K562 (cell line): ENCODE measurements at regions not wholly inside any gene's neighbourhood (a gene's known extent, or its start where the extent isn't known, plus 50 kb on each side); places are given as distances from the start of the nearest gene placed in this dataset.

ENCODE experiments used
- ATAC-seq: fragments of 200-7000 bp; cut with Tn5 transposase; 3 replicates; pipeline ENCODE4 v1.9.1; 2020; ENCODE audit warnings: moderate library complexity
- BruUV-seq: library from RNA; stranded (reverse); fragments of 400-500 nt; replicated peaks from 2 replicates; lab custom pipeline; 2021; lab: Mats Ljungman, UMichigan
- CTCF ChIA-PET: fragments of 300-600 bp; formaldehyde crosslinking; extraction: SDS; loops from one replicate; lab custom pipeline; 2021; ENCODE audit warnings: low intra/inter-chr PET ratio; lab: Yijun Ruan, JAX
- POLR2A ChIA-PET: fragments of 300-600, 350-650 bp; sonication (Branson Sonifier 250); formaldehyde crosslinking; extraction: SDS; loops from one replicate; lab custom pipeline; 2021; ENCODE audit warnings: antibody characterized with exemption, inconsistent platforms; lab: Yijun Ruan, JAX
- DNase-seq, 4 experiments: peaks; one replicate each; pipeline versions ENCODE4 v3.0.0 to v3.0.0-alpha.2; 2011 to 2018; ENCODE audit warnings: low spot score in 3 of 4, mixed read lengths in 3 of 4; ENCODE audit errors: extremely low read depth in 1 of 4
- FAIRE-seq: peaks from 2 replicates; lab custom pipeline; 2011; peaks lifted over from hg19 to GRCh38; lab: Jason Lieb, UNC
- H2AFZ ChIP-seq: 2 replicates; pipeline ENCODE4 v1.6.0; 2011; ENCODE audit warnings: low read depth, low read length, control low read depth, inconsistent platforms
- H3K27ac ChIP-seq: fragments of 200-600 bp; 3 replicates; pipeline ENCODE4 v1.8.0; 2011; ENCODE audit warnings: low read depth, mild to moderate bottlenecking, control low read depth, inconsistent platforms, low read length, moderate library complexity, mixed read lengths; ENCODE audit errors: extremely low read depth
- H3K27me3 ChIP-seq, 2 experiments: fragments of 300-600 bp in 1 of 2; 2 replicates in 1 of 2; 3 replicates in 1 of 2; pipeline versions ENCODE4 v1.6.0 to v1.8.0; 2011; ENCODE audit warnings: inconsistent platforms in 2 of 2, low read length in 2 of 2, mild to moderate bottlenecking in 1 of 2, mixed read lengths in 1 of 2, moderate library complexity in 1 of 2; ENCODE audit not compliant: control insufficient read depth in 2 of 2, insufficient read depth in 2 of 2
- H3K36me3 ChIP-seq: fragments of 300-600 bp; 3 replicates; pipeline ENCODE4 v1.8.0; 2011; ENCODE audit warnings: mild to moderate bottlenecking, low read length, inconsistent platforms; ENCODE audit not compliant: control insufficient read depth, insufficient read depth
- H3K4me1 ChIP-seq, 2 experiments: fragments of 200-600 bp in 1 of 2; replicated peaks in 1 of 2; 2 replicates in 1 of 2; 3 replicates in 1 of 2; pipeline versions ENCODE4 v1.5.1 to v1.8.0; 2011; ENCODE audit warnings: inconsistent platforms in 2 of 2, low read length in 2 of 2, mild to moderate bottlenecking in 1 of 2, mixed read lengths in 1 of 2, moderate library complexity in 1 of 2; ENCODE audit not compliant: control insufficient read depth in 2 of 2, insufficient read depth in 2 of 2
- H3K4me2 ChIP-seq: 2 replicates; pipeline ENCODE4 v1.6.1; 2011; ENCODE audit warnings: low read length, control low read depth, inconsistent platforms, mixed read lengths; ENCODE audit not compliant: insufficient read depth
- H3K4me3 ChIP-seq: fragments of 200-600 bp; sonication (generic), shearing (Covaris generic); 2 replicates; pipeline ENCODE4 v1.5.1; 2016; ENCODE audit warnings: control low read depth, inconsistent platforms
- H3K79me2 ChIP-seq: fragments of 200-600 bp; 3 replicates; pipeline ENCODE4 v1.8.0; 2011; ENCODE audit warnings: low read length, inconsistent platforms; ENCODE audit not compliant: control insufficient read depth, insufficient read depth
- H3K9ac ChIP-seq, 2 experiments: 2 replicates each; pipeline versions ENCODE4 v1.6.0 to v1.6.1; 2011; ENCODE audit warnings: low read depth in 2 of 2, low read length in 2 of 2, control low read depth in 1 of 2, inconsistent platforms in 1 of 2, mild to moderate bottlenecking in 1 of 2, mixed read lengths in 1 of 2; ENCODE audit not compliant: insufficient read depth in 1 of 2
- H3K9me1 ChIP-seq: one replicate; pipeline ENCODE4 v1.6.0; 2011; ENCODE audit warnings: inconsistent platforms, mild to moderate bottlenecking, low read length, moderate library complexity; ENCODE audit not compliant: control insufficient read depth, insufficient read depth
- H3K9me3 ChIP-seq: replicated peaks from 2 replicates; pipeline ENCODE4 v1.5.1; 2011; ENCODE audit warnings: low read depth, low read length, inconsistent platforms; ENCODE audit not compliant: control insufficient read depth, insufficient read depth
- H4K20me1 ChIP-seq: replicated peaks from 2 replicates; pipeline ENCODE4 v1.6.1; 2011; ENCODE audit warnings: low read length, inconsistent platforms, mixed read lengths; ENCODE audit not compliant: control insufficient read depth, insufficient read depth
- BRF1 ChIP-seq: IDR thresholded peaks from 3 replicates; pipeline ENCODE4 v1.6.1; 2011; ENCODE audit warnings: borderline replicate concordance, mild to moderate bottlenecking; ENCODE audit not compliant: insufficient read length; ENCODE audit errors: extremely low read depth
- CBFA2T3 ChIP-seq: fragments of 450-650 bp; IDR thresholded peaks from 2 replicates; pipeline ENCODE4 v1.6.1; 2017
- KDM2B ChIP-seq: fragments of 250-450 bp; sonication (Bioruptor Pico); IDR thresholded peaks from 2 replicates; pipeline ENCODE4 v1.8.0; 2021; ENCODE audit warnings: mild to moderate bottlenecking, moderate library complexity
- RUNX1 ChIP-seq: sonication (generic); IDR thresholded peaks from 2 replicates; pipeline ENCODE4 v1.6.1; 2016; ENCODE audit warnings: antibody characterized with exemption, low read depth
- TFAM ChIP-seq: fragments of 250-450 bp; sonication (Bioruptor Pico); conservative IDR thresholded peaks from 2 replicates; pipeline ENCODE4 v1.5.0; 2021; ENCODE audit warnings: mild to moderate bottlenecking, moderate library complexity
- ZNF316 ChIP-seq: fragments of 450-650 bp; IDR thresholded peaks from 2 replicates; pipeline ENCODE4 v1.6.1; 2016
- ZSCAN29 ChIP-seq: fragments of 450-650 bp; IDR thresholded peaks from 2 replicates; pipeline ENCODE4 v1.6.1; 2017
- WGBS: fragments of 100-300 bp; shearing (Covaris generic); methylation state at CpG from one replicate; pipeline ENCODE4 v1.1.6; 2016; ENCODE audit warnings: low coverage, mixed read lengths; ENCODE audit not compliant: insufficient coverage; ENCODE audit errors: missing lambda C conversion rate; 5-methylcytosine and 5-hydroxymethylcytosine counted together
- in situ Hi-C: fragments of 300-500 bp; cut with MboI; formaldehyde crosslinking; loops from 4 replicates; pipeline ENCODE4 v1.15.0; 2018; ENCODE audit warnings: inconsistent platforms, mixed read lengths
- intact Hi-C: fragments of 100-400 bp; cut with micrococcal nuclease; formaldehyde crosslinking; loops from 2 replicates; pipeline ENCODE4 v1.14.2; 2022
- TF ChIP-seq, protein P1 (sequence below): fragments of 450-650 bp; formaldehyde crosslinking; IDR thresholded peaks from 2 replicates; pipeline ENCODE4 v1.4.0; 2020; ENCODE audit warnings: mild to moderate bottlenecking, moderate library complexity
- TF ChIP-seq, protein P2 (sequence below): conservative IDR thresholded peaks from 2 replicates; pipeline ENCODE4 v1.6.1; 2011; ENCODE audit warnings: low read depth, mild to moderate bottlenecking, low read length; ENCODE audit not compliant: control insufficient read depth

DNA sequence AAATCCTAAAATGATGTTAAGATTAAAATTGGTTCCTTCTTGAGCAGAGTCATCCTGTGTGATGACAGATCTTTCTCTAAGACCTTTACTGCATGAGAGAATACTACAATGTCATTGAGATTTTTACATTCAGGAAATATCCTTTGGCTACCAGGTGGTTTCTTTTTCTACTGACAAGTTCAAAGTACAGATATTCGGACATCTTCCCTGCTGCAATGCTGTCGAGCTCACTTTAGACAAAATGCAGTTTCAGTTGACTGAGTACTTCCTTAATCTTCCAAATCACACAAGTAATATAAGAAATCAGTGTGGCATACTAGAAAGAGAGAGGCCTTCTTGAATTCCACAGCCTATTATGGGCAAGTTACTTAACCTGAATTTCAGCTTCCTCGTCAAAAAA lies 207.9 kb upstream of the ACVR2A start:
- no peaks in the 10 kb centered on the region for H3K27me3 ChIP-seq
- H3K9me3 ChIP-seq, result 0 out of 2 replicates have a peak, but pooled peaks cover 2% of the 10 kb centered on the region
- H3K36me3 ChIP-seq, result no peaks in the 10 kb centered on the region
- in situ Hi-C loops, result no loop called here
- intact Hi-C loops, result no loop called here
- H4K20me1 ChIP-seq, result no peaks in the 10 kb centered on the region
- H3K4me3 ChIP-seq, result no peak overlapping the region
- FAIRE-seq, result no peak
- no TSS peak for BruUV-seq
- CTCF ChIA-PET, result no interaction called here
- no peak overlapping the region for H2AFZ ChIP-seq
- DNase-seq, result no peak
- no peak for ATAC-seq
- no peak overlapping the region for H3K4me2 ChIP-seq
- no peak overlapping the region for H3K9ac ChIP-seq
- no peaks in the 10 kb centered on the region for H3K79me2 ChIP-seq
- H3K9me1 ChIP-seq, result no peaks in the 10 kb centered on the region
- POLR2A ChIA-PET, result no interaction called here
- no peak overlapping the region for H3K27ac ChIP-seq
- TF ChIP-seq ZSCAN29 (no peak), ZNF316 (no peak), CBFA2T3 (no peak)
- TF ChIP-seq, protein P1, sequence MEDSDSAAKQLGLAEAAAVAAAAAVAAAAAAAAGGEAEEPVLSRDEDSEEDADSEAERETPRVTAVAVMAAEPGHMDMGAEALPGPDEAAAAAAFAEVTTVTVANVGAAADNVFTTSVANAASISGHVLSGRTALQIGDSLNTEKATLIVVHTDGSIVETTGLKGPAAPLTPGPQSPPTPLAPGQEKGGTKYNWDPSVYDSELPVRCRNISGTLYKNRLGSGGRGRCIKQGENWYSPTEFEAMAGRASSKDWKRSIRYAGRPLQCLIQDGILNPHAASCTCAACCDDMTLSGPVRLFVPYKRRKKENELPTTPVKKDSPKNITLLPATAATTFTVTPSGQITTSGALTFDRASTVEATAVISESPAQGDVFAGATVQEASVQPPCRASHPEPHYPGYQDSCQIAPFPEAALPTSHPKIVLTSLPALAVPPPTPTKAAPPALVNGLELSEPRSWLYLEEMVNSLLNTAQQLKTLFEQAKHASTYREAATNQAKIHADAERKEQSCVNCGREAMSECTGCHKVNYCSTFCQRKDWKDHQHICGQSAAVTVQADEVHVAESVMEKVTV, result no peak
- 0% methylated on average over 3 of the region's 3 CpGs for WGBS
- H3K4me1 ChIP-seq, result no peaks in the 10 kb centered on the region

DNA sequence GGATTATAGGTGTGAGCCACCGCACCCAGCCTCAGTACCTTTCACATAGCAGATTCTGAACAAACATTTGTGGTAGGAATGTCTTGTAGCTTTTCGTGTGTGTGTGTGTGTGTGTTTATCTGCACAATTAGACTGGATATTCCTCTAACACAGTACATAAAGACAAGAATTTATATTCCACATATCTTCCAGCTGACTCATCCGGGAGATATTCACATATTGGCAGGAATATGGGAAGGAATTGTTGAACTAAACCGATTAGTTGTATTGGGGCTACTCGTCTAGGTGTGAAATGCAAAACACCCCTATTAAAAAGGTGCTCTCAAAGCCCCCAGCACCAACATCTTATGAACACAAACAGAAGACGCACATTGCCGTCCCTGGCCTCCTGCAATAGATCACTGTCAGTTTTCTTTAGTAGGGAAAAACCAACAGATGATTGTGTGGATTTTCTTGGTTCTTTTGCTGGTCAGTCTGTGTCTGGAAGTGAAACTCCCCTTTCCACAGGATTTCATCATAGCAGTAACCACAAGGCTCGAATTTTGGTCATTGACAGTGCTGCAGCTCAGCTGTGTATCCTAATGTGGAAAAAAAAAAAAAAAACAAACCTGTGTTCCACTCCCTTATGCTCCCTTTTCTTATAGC lies 208.5 kb upstream of the ACVR2A start:
- Histone ChIP-seq H3K36me3 (no peaks in the 10 kb centered on the region), H3K27me3 (no peaks in the 10 kb centered on the region), H3K27ac (no peak overlapping the region), H4K20me1 (no peaks in the 10 kb centered on the region), H3K79me2 (no peaks in the 10 kb centered on the region), H3K9ac (no peak overlapping the region), H3K4me2 (no peak overlapping the region), H3K9me1 (no peaks in the 10 kb centered on the region), H2AFZ (no peak overlapping the region), H3K4me1 (no peaks in the 10 kb centered on the region), H3K4me3 (no peak overlapping the region), H3K9me3 (no peaks in the 10 kb centered on the region)
- DNase-seq, result no peak
- POLR2A ChIA-PET, result no interaction called here
- intact Hi-C loops (no loop called here), in situ Hi-C loops (no loop called here)
- ATAC-seq, result no peak
- 0% methylated on average over 8 of the region's 8 CpGs for WGBS
- no peak for FAIRE-seq
- no TSS peak for BruUV-seq
- CTCF ChIA-PET, result no interaction called here
- TF ChIP-seq, protein P2, sequence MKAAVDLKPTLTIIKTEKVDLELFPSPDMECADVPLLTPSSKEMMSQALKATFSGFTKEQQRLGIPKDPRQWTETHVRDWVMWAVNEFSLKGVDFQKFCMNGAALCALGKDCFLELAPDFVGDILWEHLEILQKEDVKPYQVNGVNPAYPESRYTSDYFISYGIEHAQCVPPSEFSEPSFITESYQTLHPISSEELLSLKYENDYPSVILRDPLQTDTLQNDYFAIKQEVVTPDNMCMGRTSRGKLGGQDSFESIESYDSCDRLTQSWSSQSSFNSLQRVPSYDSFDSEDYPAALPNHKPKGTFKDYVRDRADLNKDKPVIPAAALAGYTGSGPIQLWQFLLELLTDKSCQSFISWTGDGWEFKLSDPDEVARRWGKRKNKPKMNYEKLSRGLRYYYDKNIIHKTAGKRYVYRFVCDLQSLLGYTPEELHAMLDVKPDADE, result no peak
- no peak for TF ChIP-seq BRF1
- TF ChIP-seq KDM2B, result no peak
- no peak for TF ChIP-seq RUNX1
- TF ChIP-seq TFAM (CRISPR knock-in tag), result no peak
